ENCODE measurements at regions not wholly inside any gene's neighbourhood (a gene's known extent, or its start where the extent isn't known, plus 50 kb on each side); places are given as distances from the start of the nearest gene placed in this dataset.
"Not testable (repeated sequence)": the region's sequence is repeated elsewhere in the genome, so short reads cannot be mapped to it uniquely, and the experiment has no call there.

DNA sequence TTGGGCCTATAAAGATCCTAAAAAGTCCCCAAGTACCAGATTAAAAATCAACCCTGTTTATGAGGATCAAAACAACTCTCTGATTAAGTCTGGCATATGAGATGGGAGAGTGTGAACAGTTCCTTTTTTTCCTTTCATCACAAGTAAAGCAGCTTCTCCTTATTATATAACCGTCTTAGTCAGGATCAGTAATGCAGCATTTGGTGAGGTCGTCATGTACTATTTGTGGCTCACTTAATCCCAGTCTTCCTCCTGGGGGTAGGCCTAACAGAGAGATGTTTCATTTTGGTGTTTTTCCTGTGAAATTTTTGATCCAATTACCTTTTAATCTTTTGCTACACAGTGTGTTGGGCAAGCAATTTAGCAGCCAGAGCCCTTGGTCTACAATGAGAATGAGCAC is 333.1 kb upstream of the KCNMB2 start:
- DNase-seq = no peak

DNA sequence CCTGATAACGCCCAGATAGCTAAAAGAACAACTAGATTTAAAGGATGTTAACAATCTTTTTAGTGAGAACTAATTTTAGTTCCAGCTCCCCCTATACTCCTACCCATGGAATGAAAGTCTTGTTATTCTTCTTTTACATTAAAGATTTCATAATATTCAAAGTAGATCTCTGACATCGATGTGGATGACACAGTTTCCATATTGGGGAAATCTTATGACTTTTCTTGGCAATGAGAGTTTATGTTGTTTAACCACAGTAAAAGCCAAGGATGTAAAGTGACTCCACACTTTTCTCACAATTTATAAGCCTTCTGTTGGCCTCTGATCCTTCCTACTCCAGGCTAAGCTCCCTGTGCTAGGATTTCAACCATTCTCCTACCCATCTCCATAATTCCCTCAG is 332.6 kb upstream of the KCNMB2 start:
- no peak for DNase-seq

DNA sequence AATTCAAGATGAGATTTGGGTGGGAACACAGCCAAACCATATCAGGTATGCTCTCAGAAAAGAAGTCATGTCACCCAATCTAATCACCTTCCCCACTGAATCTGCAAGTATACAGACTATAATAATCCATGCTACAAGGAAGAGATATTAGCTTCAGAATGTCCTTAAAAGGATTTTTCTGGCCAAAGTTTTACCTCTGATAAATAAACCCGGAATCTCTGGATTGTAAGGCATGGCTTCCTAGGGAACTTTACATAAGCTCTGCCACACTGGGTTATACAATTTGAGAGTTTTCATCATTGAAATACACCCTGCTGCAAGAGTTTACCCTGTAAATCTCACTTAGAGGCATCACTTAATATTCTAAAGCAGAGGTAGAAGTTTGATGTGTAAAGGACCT is 330.5 kb upstream of the KCNMB2 start:
- DNase-seq = no peak

DNA sequence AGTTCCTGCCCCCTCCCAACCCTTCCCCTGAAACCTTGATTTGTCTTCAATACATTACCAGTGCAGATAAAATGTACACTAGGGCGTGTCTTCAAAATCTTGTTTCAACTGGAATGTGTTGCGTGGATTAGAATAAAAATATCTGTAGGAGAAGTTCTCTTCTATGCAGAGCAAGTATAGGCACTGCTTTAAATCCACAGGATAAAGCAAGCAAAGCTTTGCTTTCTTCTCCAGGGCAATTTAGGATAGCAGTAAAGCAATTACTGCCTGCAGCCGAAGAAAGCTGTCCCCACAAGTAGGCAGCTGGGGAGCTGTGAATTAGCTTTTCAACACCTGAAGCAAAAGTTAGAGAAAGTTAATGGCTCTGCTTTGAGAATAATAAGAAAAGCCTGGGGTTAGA is 329.7 kb upstream of the KCNMB2 start:
- no peak for DNase-seq

DNA sequence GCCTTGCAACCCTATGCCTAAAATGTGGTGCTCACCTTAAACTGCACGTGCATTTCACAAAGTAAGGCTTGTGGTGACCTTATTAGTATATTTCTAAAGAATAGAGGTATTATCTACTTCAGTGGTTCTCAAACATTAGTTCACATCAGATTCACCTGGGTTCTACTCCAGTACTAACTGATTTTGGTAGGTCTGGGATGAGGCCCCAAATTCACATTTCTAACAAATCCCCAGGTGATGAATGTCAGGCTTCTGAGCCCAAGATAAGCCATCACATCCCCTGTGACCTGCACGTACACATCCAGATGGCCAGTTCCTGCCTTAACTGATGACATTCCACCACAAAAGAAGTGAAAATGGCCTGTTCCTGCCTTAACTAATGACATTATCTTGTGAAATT is 329.1 kb upstream of the KCNMB2 start:
- DNase-seq = not testable (repeated sequence)

DNA sequence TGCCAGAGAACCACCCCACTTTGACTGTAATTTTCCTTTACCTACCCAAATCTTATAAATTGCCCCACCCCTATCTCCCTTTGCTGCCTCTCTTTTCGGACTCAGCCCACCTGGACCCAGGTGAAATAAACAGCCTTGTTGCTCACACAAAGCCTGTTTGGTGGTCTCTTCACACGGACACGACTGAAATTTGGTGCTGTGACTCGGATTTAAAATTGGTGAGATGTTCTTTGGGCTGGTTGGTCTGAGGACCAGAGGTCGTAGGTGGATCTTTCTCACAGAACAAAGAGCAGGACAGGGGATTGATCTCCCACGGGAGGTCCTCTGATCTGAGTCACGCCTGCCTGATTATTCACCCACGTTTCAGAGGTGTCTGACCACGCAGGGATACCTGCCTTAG is 328.6 kb upstream of the KCNMB2 start:
- DNase-seq = not testable (repeated sequence)

DNA sequence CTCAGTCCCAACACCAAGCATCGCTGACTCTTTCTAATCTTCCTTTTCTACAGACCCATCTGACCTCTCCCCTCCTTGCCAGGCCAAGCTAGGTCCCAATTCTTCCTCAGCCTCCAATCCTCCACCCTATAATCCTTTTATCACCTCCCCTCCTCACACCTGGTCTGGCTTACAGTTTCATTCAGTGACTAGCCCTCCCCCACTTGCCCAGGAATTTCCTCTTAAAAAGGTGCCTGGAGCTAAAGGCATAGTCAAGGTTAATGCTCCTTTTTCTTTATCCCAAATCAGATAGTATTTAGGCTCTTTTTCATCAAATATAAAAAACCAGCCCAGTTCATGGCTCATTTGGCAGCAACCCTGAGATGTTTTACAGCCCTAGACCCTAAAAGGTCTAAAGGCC is 327.1 kb upstream of the KCNMB2 start:
- not testable (repeated sequence) for DNase-seq

DNA sequence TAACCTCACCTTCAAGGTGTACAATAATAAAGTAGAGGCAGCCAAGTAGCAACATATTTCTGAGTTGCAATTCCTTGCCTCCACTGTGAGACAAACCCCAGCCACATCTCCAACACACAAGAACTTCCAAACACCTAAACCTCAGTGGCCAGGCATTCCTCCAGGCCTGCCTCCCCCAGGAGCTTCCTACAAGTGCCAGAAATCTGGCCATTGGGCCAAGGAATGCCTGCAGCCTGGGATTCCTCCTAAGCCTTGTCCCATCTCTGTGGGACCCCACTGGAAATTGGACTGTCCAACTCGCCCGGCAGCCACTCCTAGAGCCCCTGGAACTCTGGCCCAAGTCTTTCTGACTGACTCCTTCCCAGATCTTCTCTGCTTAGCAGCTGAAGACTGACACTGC is 326.6 kb upstream of the KCNMB2 start:
- not testable (repeated sequence) for DNase-seq

DNA sequence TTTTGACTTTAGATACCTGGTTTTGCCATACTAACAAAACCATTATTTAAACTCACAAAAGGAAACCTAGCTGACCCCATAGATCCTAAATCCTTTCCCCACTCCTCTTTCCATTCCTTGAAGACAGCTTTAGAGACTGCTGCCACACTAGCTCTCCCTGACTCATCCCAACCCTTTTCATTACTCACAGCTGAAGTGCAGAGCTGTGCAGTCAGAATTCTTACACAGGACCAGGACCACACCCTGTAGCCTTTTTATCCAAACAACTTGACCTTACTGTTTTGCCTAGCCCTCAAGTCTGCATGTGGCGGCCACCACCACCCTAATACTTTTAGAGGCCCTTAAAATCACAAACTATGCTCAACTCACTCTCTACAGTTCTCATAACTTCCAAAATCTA is 325.1 kb upstream of the KCNMB2 start:
- not testable (repeated sequence) for DNase-seq

DNA sequence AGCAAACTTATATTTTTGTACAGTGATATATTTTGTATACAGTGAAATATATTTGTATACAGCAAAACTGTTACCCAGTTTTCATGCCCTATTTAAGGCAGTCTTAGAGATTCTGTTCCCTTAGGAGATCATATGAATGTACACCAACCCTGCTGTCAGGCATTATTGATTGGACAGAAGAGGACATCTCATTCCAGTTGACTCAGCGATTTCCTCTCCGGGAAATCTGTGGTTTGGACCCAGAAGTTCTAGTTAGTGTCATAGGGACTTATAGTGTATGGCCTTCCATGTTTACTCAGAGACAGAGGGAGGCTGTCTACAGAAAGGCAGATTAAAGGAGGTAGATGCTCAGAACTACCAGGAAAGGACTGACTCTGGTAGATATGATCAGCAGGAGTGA is 318.8 kb upstream of the KCNMB2 start:
- no peak for DNase-seq

DNA sequence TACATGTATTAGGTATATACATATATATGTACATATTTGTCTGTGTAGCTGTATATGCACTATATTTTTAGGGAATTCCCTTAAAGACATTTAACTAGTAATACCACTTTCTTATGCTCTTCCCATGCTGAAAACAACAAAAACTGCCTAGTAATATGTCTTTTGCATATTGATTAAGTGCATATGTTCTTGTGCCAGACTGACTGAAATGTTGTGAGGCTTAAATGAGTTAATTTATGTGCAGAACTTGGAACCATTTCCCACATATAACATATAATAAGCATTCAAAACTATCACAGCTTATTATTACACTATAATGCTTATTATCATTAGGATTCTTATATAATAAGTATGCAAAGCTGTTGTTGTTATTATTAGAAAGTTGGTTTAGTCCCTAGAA is 318.0 kb upstream of the KCNMB2 start:
- DNase-seq = no peak

DNA sequence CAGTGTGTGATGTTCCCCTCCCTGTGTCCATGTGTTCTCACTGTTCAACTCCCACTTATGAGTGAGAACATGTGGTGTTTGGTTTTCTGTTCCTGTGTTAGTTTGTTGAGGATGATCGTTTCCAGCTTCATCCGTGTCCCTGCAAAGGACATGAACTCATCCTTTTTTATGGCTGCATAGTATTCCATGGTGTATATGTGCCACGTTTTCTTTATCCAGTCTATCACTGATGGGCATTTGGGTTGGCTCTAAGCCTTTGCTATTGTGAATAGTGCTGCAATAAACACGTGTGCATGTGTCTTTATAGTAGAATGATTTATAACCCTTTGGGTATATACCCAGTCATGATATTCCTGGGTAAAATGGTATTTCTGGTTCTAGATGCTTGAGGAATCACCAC is 316.6 kb upstream of the KCNMB2 start:
- not testable (repeated sequence) for DNase-seq

DNA sequence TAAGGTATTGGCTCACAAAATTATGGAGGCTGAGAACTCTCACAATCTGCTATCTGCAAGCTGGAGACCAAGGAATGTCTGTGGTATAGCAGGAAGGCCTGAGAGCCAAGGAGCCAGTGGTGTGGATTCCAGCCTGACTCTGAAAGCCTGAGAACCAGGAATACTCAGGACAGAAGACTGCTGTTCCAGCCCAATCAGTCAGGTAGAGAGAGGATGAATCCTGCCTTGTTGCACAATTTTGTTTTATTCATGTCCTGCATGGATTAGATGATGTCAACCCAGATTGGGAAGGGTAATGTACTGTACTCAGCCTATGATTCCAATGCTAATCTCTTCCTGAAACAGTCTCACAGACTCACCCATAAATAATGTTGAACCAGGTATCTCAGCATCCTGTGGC is 312.4 kb upstream of the KCNMB2 start:
- no peak for DNase-seq

DNA sequence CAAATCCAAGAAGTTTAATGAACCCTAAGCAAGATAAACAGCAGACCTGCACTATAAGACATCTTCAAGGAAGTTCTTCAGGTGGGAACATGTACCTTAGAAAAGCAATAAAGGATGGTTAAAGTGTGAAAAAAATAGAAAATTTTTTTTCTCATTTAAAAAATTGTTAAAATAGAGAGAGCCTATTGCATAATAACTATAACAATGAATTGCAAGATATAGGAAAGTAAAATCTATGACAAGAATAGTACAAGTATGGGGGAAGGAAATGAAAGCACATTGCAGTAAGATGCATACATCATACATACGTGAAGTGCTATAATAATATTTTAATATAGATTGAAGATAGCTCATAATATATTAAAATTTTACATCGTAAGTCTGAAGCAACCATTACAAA is 310.1 kb upstream of the KCNMB2 start:
- DNase-seq = no peak

DNA sequence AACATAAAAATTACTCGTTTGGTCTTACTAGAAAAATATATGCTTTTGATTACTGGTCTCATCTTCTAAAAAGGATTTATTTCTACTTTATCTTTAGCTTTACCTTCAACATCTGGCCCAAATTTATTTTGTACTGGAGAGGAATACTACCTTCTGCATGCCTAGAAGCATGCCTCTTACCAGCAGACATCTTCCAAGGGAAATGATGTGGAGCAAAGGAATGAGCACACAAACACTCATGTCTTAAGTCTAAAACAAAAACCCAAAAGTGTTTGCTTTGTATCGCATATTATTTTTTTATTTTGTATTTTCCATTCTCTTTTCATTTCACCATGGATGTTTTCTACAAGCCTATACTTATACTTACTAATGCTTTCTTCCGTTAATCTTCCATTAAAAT is 304.6 kb upstream of the KCNMB2 start:
- no peak for DNase-seq

DNA sequence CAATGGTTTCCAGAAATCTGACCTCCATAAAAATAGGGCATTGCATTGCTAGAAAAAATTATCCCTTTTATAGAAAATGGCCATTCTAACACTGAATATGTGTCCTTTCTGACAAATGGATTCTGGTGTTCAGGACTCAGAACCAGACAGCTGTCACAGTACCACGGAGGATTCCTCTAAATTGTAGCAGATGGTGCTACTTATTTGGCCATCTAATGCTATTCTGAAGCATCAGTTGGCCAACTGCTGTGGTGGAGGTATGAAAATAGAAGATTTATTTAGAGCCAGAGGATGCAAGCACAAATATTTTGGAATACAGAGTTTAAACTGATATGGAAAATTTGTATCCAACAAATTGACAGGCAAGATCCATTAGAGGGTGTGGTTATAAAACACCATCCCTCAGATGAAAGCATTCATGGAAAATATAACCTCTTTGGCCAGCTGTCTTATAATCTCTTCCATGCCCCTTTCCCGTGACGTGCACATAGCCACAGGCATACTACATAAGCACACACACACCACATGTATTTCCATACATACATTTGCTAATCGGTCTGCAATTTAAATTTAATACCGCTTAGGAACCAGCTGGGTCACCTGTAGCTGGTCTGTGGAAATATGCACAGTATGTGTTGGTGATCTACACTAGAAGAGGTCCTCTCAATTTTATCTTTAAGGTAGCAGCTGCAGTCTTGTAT is 302.7 kb upstream of the KCNMB2 start:
- no peak for DNase-seq

DNA sequence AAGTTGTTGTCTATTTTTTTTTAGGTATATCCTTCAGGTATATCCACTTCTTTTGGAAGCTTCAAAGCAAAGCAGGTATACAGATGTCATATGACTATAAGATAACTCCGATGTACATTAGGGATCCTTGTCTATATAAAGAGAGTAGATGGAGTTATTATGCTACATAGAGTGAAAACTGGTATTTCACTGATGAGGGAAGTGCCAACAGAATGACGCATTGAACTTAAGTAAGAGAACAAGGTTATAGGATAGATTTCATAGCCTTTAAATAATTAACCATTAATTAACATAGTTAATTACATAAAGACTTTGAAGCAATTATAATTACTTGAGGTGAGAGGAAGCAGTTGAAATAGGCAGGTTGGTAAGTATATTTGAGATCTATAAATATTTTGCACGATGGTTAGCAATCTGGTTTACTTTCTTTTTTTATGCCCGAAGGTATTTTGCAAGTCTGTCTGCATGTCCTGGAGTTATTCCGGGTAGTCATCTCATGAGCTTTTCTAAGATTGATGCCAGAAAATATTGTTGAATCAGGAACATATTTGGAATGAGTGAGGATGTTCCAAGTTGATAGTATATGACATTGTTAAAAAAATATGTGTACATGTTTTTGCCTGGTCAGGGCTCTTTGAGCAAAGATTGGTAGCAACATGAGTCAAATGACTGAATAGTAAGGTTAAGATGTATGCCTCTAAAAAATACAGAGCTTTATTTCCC is 299.5 kb upstream of the KCNMB2 start:
- DNase-seq = no peak

DNA sequence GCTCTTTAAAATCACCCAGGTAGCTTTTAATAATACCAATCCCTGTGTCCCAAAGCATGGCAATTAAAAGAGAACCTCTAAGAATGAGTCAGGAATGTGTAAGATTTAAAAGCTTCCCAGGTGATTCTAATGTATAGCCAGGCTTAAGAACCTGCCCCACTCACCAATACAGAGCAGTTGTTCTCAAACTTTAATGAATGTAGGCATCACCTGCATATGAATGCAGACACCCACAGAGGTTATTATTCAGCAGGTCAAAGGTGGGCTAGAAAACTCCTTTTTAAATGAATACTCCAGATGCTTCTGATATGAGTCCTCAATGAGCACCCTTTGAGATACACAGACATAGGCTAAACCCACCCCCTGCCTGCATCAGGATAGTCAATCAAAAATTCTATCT is 298.1 kb upstream of the KCNMB2 start:
- DNase-seq = no peak

DNA sequence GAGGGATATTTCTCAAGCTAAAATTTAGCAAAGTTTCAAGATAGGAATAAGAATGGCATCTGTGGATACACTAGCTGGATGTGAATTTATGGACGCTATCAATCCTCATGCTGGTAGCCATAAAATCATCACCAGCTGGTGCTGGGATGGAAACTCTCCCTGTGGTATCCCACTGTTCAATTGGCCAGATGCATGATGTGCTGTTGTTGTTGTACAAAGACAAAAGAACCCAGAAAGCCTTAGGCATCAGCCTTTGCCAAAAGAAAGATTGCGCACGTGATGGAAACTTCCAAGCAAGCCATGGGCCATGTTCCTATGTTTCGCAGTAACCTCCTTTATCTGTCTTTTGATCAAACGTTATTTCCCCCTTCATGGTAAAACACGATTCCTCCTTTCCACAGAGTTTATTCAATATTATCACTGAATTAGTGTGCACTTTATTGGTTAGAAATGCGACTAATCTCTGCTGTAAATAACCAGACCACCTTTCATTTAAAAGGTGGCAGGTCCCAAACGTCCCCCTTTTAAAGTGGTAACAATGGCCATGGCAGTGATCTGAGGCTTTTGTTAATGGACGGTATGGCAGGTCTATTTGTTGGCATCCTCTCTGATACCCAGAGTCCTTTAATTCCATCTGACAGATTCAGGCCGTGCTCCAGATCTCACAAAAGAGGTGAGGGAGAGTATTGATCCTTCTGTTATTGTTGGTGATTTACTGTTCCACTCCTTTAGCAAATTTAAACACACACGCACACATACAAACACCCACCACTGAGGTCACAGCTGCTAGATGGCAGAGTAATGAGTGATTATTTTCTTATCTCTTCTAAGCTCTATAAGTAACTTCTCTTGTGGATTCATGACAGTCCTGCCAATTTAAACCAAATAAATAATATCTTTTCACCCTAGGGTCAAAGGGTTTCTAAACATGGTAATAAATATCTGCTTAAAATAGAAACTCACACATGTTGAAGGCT is 291.2 kb upstream of the KCNMB2 start:
- DNase-seq = no peak

DNA sequence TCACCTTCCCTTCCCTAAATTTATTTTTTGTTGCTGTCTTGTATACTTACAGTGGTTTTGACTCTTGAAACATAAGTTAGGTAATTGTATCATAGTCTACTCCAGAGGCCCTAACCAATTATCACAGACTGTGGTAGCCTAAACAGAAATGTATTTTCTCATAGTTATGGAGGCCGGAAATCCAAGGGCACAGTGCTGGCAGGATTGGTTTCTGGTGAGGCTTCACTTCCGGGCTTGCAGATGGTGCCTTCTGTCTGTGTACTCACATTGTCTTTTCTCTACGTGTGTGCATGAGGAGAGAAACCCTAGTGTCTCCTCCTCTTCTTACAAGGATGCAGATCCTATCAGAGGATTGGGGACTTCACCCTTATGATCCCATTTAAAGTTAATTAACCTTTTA is 290.2 kb upstream of the KCNMB2 start:
- no peak for DNase-seq

DNA sequence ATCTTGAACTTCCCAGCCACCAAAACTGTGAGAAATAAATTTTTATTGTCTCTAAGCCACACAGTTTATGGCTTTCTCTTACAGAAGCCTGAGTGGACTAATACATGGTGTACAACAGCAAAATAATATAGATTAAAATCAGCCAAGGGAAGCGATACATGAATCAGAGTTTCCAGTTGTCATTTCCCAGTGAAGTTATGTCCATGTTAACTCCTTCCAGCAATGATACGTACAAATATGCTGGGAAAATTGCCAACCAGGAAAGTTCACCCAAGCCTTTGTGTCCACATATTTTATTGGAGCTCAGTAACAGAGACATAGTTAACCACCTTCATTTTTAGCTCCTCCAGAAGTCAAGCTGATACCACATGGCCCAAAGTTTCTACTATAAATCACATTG is 280.9 kb upstream of the KCNMB2 start:
- no peak for DNase-seq

DNA sequence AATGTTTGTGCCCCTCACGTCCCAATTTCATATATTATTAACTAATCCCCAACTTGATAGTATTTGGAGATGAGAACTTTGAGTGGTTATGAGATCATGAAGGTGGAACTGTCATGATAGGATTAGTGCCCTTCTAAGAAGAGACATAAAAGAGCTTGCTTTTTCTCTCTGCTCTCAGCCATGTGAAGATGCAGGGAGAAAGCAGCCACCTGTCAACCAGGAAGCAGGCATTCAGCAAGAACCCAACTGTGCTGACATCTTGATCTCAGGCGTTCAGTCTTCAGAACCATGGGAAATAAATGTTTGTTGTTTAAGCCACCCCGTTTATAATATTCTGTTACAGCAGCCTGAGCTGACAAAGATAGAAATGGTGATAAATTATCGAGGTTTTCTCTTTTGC is 278.7 kb upstream of the KCNMB2 start:
- no peak for DNase-seq

DNA sequence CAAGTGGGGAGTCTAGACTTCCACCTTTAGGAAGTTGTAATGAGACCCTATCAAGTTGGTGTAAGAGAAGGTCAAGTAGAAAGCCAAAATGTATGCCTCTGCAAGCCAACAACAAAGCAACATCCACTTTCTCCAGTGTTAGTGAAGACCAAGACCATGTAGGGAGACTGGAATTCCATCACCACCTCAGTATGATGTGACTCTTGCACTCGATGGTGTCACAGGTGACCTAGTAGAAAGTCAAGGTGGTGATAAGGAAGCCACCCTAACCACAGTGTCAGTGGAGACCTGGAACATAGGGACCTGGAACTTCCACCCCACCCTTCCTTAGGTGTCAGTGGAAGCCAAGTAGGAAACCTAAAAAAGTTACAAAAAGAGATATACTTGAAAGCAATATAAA is 278.1 kb upstream of the KCNMB2 start:
- DNase-seq = no peak

DNA sequence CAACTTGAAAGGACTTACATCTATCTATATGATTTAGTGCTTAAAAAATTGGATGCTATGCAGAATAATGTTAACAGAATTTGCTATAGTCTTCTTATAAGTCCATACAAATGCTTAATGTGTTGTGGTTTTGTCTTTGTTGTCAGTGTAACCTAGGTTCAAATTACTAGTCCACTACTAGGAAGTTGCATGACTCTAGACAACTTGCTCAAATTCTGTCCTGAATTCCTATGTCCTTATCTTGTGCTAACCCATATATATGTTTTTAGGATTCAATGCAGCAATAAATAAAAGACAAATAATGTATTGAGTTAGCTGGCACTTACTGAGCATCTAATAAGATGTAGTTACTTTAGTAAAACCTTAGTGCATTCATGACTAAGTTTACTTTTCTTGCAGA is 276.5 kb upstream of the KCNMB2 start:
- no peak for DNase-seq
